ENCODE measurements at regions not wholly inside any gene's neighbourhood (a gene's known extent, or its start where the extent isn't known, plus 50 kb on each side); places are given as distances from the start of the nearest gene placed in this dataset.

- TF ChIP-seq ZBTB33 (IDR thresholded peaks at IDR 0.05), result no peak
- no peak for TF ChIP-seq CTCF (IDR thresholded peaks at IDR 0.05; ENCODE audit: low read depth, low read length, missing input control)
- TF ChIP-seq HNF4A (conservative IDR thresholded peaks at IDR 0.05), result no peak
Measured at GRCh38 chr18:2466978-2467377, 104.3 kb downstream of the METTL4 start (continued).

GRCh38 chr18:2468051-2468450 lies 103.3 kb downstream of the METTL4 start:
- no peaks in the 10 kb centered on the region for H3K36me3 ChIP-seq (ENCODE audit: control insufficient read depth in 4 of 4, insufficient read depth in 3 of 4, low read depth in 1 of 4, low read length in 3 of 4)
- 75% methylated on average over 1 of the region's 1 CpG for WGBS
- peaks cover 0 to 4% (median 0%) of the 10 kb centered on the region in 4 donors for H3K9me3 ChIP-seq (ENCODE audit: control insufficient read depth in 4 of 4, low read length in 3 of 4)
- no peak overlapping the region for H3K9ac ChIP-seq (ENCODE audit: low read depth in 1 of 2, low read length in 2 of 2)
- H3K27me3 ChIP-seq (ENCODE audit: control insufficient read depth in 4 of 4, insufficient read depth in 4 of 4, low read length in 3 of 4), result no peaks in the 10 kb centered on the region
- no peak overlapping the region for H3K4me3 ChIP-seq (ENCODE audit: low read depth in 1 of 3, low read length in 3 of 3)
- no peak for DNase-seq (ENCODE audit: low spot score)
- no peak for TF ChIP-seq TAF1 (conservative IDR thresholded peaks at IDR 0.05)
- no peak for TF ChIP-seq GABPA (IDR thresholded peaks at IDR 0.05 in 1 of 2, conservative IDR thresholded peaks at IDR 0.05 in 1 of 2)
- no peak for TF ChIP-seq RXRA (IDR thresholded peaks at IDR 0.05)
- no peak for TF ChIP-seq FOXA2 (IDR thresholded peaks at IDR 0.05)
- no peak for TF ChIP-seq YY1 (IDR thresholded peaks at IDR 0.05)
- TF ChIP-seq SP1 (IDR thresholded peaks at IDR 0.05), result no peak
- no peak for TF ChIP-seq MAX (IDR thresholded peaks at IDR 0.05)
- TF ChIP-seq EGR1 (IDR thresholded peaks at IDR 0.05; ENCODE audit: low read depth in 2 of 2), result no peak
- TF ChIP-seq NR2F2 (IDR thresholded peaks at IDR 0.05), result no peak
- TF ChIP-seq FOXA1 (IDR thresholded peaks at IDR 0.05), result no peak
- no peak for TF ChIP-seq ATF3 (IDR thresholded peaks at IDR 0.05)
- TF ChIP-seq RAD21 (IDR thresholded peaks at IDR 0.05), result no peak
- no peak for TF ChIP-seq CTCF (IDR thresholded peaks at IDR 0.05; ENCODE audit: low read depth, low read length, missing input control)
- H3K4me1 ChIP-seq (ENCODE audit: control insufficient read depth in 4 of 4, insufficient read depth in 4 of 4, low read length in 3 of 4), result no peaks in the 10 kb centered on the region
- H3K27ac ChIP-seq (ENCODE audit: low read depth in 1 of 2, low read length in 2 of 2), result no peak overlapping the region

- H3K9ac ChIP-seq (ENCODE audit: low read depth in 1 of 2, low read length in 2 of 2), result no peak overlapping the region
- H3K4me3 ChIP-seq (ENCODE audit: low read depth in 1 of 3, low read length in 3 of 3), result no peak overlapping the region
- 76% methylated on average over 2 of the region's 2 CpGs for WGBS
- H3K4me1 ChIP-seq (ENCODE audit: control insufficient read depth in 4 of 4, insufficient read depth in 4 of 4, low read length in 3 of 4), result no peaks in the 10 kb centered on the region
- H3K36me3 ChIP-seq (ENCODE audit: control insufficient read depth in 4 of 4, insufficient read depth in 3 of 4, low read depth in 1 of 4, low read length in 3 of 4), result no peaks in the 10 kb centered on the region
- no peak for DNase-seq (ENCODE audit: low spot score)
- peaks cover 0 to 4% (median 0%) of the 10 kb centered on the region in 4 donors for H3K9me3 ChIP-seq (ENCODE audit: control insufficient read depth in 4 of 4, low read length in 3 of 4)
- H3K27me3 ChIP-seq (ENCODE audit: control insufficient read depth in 4 of 4, insufficient read depth in 4 of 4, low read length in 3 of 4), result no peaks in the 10 kb centered on the region
- no peak overlapping the region for H3K27ac ChIP-seq (ENCODE audit: low read depth in 1 of 2, low read length in 2 of 2)
- TF ChIP-seq EGR1 (IDR thresholded peaks at IDR 0.05; ENCODE audit: low read depth in 2 of 2) (no peak), GABPA (IDR thresholded peaks at IDR 0.05 in 1 of 2, conservative IDR thresholded peaks at IDR 0.05 in 1 of 2) (no peak), ATF3 (IDR thresholded peaks at IDR 0.05) (no peak), HNF4A (conservative IDR thresholded peaks at IDR 0.05) (no peak), RAD21 (IDR thresholded peaks at IDR 0.05) (no peak), RXRA (IDR thresholded peaks at IDR 0.05) (no peak), CTCF (IDR thresholded peaks at IDR 0.05; ENCODE audit: low read depth, low read length, missing input control) (no peak), FOXA2 (IDR thresholded peaks at IDR 0.05) (no peak), YY1 (IDR thresholded peaks at IDR 0.05) (no peak), MAX (IDR thresholded peaks at IDR 0.05) (no peak), ZBTB33 (IDR thresholded peaks at IDR 0.05) (no peak)
Measured at GRCh38 chr18:2471523-2471922, 99.8 kb downstream of the METTL4 start.
